NCI-H2029 (cell line): ENCODE measurements at regions not wholly inside any gene's neighbourhood (a gene's known extent, or its start where the extent isn't known, plus 50 kb on each side); places are given as distances from the start of the nearest gene placed in this dataset.

Experiments used
- DNase-seq: peaks from one replicate; lab custom pipeline; 2025; lab: John Stamatoyannopoulos, UW

DNA sequence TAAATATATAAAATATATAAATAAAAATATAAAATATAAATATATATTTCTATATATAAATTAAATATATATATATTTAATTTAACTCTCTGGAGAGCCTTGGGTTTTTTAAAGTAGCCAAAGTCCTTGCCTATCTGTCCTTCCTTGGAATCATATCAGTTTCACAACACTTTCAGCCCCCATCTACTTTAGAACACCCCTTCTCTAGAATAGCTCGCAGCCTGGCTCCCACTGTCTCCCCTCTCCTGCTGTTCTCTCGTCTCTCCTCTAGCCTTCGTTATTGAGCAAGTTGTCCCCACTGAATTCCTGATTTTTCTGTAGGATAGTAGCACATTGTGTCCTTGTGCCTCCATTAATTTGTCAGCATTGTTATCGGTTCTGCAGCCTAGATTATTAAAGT is 677.0 kb downstream of the RNF144A start:
- DNase-seq = no peak

- DNase-seq = no peak
These were observed 678.0 kb downstream of the RNF144A start for GRCh38 chr2:7595206-7595605.

DNA sequence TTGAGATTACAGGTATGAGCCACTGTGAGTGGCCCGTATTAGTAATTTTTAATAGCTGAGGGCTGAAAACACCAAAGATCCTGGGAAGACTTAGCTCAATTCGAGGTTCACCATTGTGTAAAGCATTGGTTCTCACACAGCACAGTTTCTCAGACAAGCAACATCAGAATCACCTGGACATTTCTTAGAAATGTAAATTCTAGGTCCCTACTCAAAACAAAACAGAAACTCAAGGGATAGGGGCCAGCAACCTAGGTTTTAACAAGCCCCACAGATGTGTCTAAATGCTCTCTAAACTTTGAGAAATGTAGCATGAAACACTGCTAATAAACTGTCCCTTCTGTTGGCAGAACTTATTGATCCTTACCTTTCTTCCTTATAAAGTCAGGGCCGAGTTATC is 681.2 kb downstream of the RNF144A start:
- DNase-seq = no peak

- DNase-seq = no peak
These were observed 682.4 kb downstream of the RNF144A start for GRCh38 chr2:7599462-7600258.

- DNase-seq = no peak
These were observed 684.8 kb downstream of the RNF144A start for GRCh38 chr2:7601990-7602389.

- no peak for DNase-seq
These were observed 687.2 kb downstream of the RNF144A start for GRCh38 chr2:7604456-7604855.

DNA sequence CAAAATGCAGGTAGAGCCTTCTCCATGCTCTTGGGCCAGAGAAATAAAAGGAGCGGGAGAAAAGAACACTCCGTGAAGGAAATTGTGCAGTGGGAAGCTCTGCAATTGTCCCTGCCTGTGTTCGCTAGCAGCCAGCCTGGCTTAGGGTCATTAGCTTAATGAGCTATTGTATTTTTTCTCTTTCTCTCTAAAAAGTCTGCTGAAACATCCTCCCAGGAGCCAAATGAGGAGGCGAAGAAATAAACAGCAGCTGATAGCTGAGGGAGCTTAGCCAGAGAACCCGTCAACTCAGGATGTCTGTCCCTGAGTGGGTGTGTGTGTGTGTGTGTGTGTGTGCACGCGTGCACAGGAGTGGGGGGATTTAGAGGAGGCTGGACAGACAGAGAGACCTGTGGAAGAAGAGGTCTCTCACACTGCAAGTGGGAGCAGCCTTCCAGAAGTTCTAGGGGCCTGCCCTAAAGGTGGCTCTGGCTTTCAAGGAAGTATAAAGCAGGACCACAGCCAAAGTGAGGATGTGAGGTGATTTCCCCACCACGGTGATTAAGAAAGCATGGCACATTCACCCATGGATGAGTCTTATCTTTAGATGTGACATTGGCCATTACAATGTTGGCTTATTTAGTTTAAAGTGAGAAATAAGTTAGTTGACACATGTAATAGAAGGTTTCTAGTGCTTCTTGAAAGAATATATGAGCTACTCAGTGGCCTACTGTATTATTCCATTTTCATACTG is 690.4 kb downstream of the RNF144A start:
- DNase-seq = no peak

DNA sequence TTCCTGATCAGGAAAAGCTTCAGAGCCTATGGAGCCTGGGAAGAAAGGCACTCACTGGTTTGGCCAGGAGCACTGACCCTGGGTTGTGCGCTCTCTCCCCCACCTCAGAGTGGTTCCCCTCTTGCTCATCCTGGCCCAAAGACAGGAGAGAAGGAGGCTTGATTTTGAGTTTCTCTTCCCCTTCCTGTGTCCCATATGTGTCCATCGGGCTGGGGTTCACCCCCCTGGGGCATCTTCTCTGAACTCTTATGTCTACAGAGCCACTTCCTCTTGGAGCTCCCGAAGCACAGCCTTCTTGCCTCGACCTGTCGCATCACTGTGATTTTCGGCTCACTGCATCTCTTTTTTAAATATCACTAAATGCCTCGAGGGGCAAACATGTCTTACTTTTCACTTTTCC is 692.3 kb downstream of the RNF144A start:
- no peak for DNase-seq

DNA sequence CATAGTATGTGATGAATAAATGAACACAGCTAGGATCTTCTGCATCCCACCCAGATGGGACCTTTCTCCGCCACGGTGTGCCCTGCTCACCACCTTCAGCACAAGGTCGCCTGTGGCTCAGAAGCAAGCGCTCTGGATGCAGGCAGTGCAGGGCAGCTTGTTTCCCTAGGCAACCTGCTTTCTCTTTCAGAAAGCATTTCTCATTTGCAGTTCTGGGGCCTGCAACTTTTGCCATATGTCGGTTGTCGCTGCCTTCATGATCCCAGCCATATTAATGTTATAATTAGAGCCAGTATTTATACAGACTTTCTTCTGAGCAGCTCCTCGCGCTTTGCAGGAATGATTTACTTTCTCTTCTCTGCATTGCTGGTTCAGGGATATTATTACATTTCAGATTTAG is 692.8 kb downstream of the RNF144A start:
- DNase-seq = no peak

- no peak for DNase-seq
These were observed 694.5 kb downstream of the RNF144A start for GRCh38 chr2:7611750-7612149.

GRCh38 chr2:7612969-7613368 is 695.8 kb downstream of the RNF144A start:
- no peak for DNase-seq

GRCh38 chr2:7613831-7614230 is 696.6 kb downstream of the RNF144A start:
- DNase-seq = no peak

DNA sequence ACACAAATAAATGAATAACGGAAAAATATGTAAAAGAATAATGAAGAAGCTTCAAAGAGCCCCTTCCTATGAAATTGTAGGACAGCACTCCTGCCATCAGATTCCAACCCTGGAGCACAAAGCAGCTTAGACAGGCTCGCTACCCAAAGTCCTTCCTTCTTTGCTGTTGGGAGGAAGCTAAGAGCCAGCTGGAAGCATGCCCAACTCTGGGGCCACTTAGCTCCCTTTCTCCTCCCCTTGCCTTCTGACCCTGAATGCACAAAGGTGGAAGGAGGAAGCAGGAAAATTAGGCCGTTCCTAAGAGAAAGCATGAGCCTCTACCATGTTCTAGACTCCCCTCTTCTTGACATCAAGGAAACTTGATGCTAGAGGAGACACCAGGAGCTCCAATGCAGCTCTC is 700.8 kb downstream of the RNF144A start:
- DNase-seq = peak; percentile 50

DNA sequence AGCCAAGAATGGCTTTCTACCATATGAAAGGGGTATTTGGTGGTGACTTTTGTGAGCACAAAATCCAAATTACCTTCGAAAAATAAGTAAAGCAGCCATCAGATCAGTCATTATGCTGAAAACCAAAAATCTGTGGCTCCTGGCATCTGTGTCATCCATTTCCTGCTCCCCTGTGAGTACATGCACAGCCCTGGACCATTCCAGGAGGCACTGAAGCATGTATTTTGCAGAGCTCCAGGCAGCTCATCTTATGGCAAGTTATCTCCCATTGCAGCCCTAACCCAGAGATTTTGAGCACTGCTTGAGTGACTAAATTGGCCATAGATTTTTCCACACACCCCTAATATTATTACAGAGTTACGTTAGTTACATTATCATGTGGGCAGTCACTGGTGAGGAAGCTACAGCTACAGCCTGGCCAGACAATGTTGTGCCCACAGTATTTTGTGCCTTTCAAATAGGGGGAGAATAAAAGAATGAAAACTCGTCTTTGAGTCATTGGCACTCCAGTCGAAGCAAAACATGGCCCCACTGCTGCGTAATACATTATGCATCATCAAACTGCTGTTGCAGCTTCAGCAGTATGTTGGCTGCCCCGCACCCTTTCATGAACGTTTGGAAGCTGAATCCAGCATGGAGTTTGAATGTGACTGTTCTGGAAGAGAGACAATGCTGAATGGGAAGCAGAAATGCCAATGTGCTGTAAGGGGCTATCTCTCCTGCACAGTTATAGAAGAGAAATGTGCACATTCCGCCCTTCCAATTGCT is 702.2 kb downstream of the RNF144A start:
- DNase-seq = no peak

DNA sequence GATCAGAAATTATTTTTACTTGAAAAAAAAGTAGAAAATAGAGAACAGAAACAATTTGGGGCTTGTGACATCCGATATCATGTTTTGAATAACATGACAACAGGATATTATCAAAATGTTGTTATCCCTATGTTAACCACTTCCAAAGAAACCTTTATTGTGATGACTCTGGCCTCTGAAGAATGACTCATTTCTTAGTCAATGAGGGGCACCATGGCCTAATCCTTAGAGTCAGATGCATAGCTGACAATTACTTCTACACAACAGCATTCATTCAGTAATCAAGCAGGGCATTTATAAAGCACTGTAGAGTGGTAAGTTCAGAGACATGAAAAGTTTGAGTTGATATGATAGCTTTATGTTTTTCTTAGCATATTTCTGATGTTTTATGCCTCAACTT is 703.0 kb downstream of the RNF144A start:
- DNase-seq = no peak

DNA sequence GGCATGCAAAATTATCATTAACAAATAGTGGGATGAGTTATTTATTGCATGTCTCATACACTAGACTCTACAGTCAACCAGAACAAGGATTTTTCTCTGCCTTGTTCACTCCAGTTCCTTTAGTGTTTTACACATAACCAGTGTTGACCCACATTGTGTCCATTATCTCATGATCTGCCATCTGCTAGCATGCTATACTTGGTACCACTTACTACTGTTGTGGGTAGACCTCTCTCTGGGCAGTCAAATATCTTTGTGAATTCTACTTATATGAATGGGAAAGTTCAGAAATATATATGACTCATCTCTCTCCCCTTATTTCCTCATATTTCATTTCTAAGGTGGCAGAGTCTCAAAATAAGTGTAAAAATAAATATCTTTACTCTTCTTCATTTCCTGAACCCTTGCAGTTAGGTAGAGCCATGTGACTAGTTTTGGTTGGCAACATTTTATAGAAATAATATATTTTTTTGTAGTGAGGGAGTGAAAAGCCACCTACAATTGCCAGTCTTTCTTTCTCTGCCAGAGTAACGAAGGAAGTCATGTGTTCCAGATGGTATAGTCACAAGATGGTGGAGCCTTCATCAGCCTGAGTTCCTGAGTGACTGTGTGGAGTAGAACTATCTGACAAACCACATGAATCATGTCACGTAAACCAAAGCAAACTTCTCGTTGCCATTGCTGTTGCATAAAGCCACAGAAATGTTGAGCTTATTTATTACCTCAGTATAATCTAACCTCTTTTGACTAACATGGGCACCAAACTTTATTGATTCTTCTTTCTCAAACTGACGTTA is 704.0 kb downstream of the RNF144A start:
- no peak for DNase-seq

DNA sequence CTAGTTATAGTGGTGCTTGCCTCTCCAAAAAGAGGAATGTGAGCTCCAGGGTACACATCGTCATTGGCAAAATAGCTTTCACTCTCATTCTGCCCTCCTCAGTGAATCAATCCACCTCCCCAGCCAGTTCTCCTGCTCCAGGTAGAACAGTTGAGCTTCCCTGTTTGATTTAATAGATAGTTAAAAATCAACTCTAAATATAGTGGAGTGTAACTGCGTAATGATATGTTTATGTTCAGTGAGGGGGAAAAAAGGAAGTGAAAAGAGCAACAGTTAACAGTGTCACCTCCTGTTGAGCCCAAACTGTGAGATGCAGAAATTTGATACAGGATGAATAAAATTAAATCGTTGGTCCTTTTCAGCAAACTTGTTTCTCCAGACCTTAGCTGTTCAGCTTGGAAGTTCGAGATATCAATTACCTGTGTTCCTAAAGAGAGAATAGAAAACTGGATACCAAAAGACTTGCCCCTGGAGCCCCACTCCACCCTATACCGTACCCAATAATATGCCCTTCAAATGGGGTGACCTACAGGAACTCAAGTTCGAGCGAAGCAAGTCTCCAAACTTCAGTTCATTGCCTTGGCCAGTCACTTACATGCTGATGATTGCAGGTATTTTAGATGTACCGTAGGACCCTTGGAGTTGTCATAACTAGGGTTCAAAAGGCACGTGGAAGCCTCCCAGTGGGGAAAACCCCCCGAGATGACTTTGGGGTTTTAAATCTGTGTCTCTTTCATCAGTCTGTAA is 708.4 kb downstream of the RNF144A start:
- DNase-seq = no peak

- DNase-seq = no peak
These were observed 708.9 kb downstream of the RNF144A start for GRCh38 chr2:7626139-7626537.

GRCh38 chr2:7627583-7627982 is 710.4 kb downstream of the RNF144A start:
- no peak for DNase-seq

- no peak for DNase-seq
These were observed 715.2 kb downstream of the RNF144A start for GRCh38 chr2:7632420-7632819.

GRCh38 chr2:7633566-7634153 is 716.4 kb downstream of the RNF144A start:
- DNase-seq = peak; percentile 14
